RKO (cell line): ENCODE measurements at regions not wholly inside any gene's neighbourhood (a gene's known extent, or its start where the extent isn't known, plus 50 kb on each side); places are given as distances from the start of the nearest gene placed in this dataset.
"Not testable (repeated sequence)": the region's sequence is repeated elsewhere in the genome, so short reads cannot be mapped to it uniquely, and the experiment has no call there.

ENCODE experiments used
- DNase-seq: peaks from one replicate; pipeline ENCODE4 v3.0.0-alpha.2; 2016; ENCODE audit warnings: low spot score

DNA sequence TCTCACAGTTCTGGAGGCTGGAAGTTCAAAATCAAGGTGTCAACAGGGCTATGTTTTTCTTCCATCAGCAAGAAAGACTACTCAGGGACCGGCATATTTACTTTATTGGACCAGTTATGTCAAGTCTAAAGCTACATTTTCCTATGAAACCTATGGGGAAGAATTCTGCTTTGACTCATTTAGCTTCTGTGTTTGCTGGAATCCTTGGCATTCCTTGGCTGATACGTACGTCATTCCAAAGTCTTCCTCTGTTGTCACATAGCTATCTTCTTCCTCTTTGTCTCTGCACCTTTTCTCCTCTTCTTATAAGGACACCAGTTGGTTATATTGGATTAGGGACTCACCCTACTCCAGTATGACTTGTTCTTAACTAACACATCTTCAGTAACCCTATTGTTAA is 137.4 kb upstream of the FBXO11 start:
- no peak for DNase-seq

DNA sequence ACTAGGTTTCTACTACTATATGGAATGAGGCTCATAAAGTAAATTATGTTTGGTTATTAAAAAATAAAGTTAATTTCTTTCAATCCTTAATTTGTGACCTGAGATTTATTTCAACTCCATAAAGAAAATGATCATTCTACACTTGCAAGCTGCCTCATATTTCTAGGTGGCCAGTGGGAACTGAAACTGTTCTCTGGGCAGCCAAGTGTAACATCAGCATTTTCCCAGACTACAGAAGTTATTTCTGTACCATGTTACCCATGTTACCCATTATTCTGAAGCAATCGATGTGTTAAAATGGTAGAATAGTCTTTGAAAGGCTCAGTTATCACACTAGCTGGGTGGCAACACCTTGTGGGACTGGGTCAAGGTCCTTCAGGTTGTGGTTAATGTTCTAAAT is 139.3 kb upstream of the FBXO11 start:
- no peak for DNase-seq

DNA sequence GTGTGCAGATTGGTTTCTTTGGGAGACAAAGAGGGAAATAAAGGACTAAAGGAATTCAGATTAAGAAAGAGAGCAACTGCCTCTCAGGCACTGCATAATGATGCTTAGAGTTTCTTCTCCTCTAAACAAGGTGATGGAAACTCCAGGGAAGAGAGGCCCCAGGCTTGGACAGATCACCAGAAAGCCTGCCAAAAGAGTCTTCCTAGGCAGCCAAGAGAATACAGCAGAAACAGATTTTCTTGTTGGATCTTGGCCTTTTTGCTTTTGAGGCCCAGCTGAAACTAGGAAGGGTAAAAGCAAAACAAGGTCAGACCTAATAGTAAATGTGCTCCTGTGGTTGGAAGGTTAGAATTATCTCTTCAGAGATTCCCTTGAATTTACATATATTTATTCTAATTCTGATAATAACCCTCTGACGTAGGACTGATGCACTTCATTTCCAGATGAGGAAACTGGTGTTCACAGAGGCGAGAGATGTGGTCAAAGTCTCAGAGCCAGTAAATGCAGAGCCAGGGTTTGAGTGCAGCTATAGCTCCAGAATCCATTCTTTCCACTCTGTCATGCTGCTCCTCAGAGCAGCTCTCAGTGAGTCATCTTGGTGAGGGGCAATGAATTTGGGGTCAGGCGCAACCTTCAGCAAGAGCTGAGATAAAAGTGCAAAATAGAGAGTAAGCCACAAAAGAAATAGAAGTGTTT is 142.3 kb upstream of the FBXO11 start:
- DNase-seq, result no peak

- no peak for DNase-seq
These were observed 143.1 kb upstream of the FBXO11 start for GRCh38 chr2:48049371-48049770.

DNA sequence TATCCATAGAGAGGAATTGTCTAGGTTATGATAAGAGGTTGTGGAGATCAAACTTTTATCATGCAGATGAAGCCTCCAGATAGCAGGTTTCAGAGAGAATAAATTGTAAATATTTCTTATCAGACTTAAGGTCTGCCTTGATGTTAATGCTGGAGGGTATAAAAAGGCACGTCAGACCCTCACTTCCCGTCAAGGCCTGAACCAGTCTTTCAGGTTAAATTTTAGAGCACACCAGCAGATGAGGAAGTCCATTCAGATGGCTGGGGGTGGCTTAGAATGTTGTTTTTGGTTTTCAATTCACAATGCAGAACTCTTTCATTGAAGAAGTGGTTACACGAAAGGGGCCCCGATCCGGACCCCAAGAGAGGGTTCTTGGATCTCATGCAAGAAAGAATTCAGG is 144.4 kb upstream of the FBXO11 start:
- no peak for DNase-seq

- no peak for DNase-seq
These were observed 153.7 kb upstream of the FBXO11 start for GRCh38 chr2:48059975-48060374.

GRCh38 chr2:48061656-48062055 is 155.4 kb upstream of the FBXO11 start:
- DNase-seq, result not testable (repeated sequence)

- no peak for DNase-seq
These were observed 158.8 kb upstream of the FBXO11 start for GRCh38 chr2:48065096-48065495.

DNA sequence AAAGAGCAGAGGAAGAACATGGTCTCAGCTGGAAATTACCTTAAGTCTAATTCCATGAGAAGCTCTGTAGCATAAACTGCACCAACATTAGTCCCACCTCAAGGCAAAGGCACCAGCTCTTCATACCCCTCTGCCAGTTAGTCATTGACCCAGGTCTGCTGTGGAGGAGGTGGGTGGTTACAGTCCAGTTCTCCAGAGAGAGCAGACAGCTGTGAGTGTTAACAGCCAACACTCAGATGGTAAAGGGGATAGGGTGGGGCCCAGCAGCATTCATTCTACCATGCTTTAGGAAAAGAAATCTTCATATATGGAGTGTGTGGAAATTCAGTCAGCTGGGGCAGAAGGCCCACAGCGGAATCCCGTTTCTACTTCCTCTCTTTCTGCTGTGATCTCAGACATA is 159.7 kb upstream of the FBXO11 start:
- DNase-seq, result no peak

- DNase-seq, result no peak
These were observed 163.5 kb upstream of the FBXO11 start for GRCh38 chr2:48069769-48070168.

DNA sequence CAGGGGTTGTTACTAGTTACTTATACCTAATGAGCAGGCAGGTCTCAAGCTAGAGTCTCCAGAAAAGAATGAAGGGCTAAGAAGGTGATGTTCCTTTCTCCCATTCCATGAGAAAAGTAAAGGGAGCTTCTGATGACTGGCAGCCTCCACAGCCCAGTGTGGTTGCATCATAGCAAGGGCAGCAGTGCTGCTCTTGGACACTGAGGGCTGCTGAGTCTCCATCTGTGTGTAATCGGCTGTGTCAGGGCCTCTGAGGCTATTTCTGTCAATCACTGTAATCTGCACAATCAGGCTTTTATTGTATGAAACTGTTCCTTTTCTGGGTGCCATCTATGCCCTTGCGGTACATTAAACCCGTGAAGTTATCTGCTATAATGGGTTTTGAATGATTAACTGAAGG is 164.1 kb upstream of the FBXO11 start:
- peak; percentile 13 for DNase-seq

DNA sequence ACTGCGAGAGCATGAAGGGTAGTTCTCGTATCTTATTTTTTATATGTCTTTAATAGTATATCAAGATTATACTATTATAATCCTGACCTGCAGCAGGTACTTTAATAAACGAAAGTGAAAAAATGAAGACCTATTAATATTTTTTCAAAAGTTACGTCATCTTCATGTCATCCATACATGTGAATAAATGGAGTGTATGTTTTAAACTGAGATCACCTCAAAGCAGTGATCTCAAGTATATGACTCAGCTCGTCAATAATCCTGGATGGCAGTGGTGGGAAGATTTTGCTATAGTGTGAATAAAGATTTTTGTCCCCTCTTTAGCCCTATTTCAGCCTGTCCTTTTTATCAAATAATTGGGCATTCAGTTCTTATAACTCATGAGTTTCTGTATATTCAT is 166.3 kb upstream of the FBXO11 start:
- DNase-seq, result no peak

GRCh38 chr2:48075631-48076030 is 169.3 kb upstream of the FBXO11 start:
- no peak for DNase-seq

DNA sequence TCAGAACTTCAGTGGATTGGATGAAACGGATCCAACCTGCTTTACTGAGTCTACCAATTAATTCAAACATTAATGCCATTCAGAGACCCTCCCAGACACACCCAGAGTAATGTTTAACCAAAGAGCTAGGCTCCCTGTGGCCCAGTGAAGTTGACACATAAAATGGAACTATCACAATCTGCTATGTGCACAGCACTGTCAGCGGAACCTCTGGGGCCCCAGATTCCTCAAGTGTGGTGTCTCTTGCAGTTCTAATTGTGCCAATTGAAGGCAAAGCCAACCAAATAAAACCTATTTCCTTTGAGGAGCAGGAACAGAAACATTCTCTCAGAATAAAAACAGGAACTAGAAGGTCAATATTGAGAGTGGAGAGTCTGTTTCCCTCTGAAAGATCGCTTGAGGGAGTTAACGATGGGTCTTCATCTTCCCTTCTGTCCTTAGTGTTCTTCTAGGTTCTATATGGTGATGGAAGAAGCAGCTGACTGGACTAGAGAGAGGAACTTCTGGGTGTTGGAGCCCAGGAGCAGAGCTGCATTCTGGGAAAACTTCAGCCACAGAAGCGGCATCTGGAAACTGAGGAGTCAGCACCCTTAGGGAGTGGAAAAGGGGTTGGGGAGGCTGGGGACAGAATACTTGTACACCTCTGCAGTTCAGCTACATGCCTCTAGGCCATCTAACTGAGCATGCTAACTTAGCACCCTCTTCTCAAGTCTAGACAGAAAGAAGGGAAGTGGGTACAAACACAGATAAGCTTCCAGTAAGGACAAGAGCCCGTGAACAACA is 174.4 kb upstream of the FBXO11 start:
- DNase-seq, result no peak

GRCh38 chr2:48081317-48081628 is 175.0 kb upstream of the FBXO11 start:
- no peak for DNase-seq

- DNase-seq, result no peak
These were observed 179.6 kb upstream of the FBXO11 start for GRCh38 chr2:48085888-48086287.

- no peak for DNase-seq
These were observed 182.7 kb upstream of the FBXO11 start for GRCh38 chr2:48088994-48089393.

DNA sequence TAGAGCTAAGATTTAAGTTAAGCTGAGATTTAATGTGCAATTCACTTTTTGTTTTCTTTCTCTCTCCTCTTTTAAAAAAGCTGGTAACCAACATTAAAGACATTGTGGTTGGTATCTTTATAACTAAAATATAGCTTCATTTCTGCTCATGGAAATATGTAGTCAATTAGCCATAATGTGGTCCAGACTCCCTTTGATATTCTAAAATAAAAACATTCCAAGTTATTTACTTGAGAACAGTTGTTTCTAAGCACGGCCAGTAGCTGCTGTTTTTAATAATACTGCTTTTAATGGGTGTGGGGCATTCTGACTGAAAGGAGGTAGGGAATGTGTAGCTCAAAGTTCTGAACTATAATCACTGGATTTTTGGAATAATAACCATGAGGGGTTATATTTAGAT is 183.3 kb upstream of the FBXO11 start:
- no peak for DNase-seq

DNA sequence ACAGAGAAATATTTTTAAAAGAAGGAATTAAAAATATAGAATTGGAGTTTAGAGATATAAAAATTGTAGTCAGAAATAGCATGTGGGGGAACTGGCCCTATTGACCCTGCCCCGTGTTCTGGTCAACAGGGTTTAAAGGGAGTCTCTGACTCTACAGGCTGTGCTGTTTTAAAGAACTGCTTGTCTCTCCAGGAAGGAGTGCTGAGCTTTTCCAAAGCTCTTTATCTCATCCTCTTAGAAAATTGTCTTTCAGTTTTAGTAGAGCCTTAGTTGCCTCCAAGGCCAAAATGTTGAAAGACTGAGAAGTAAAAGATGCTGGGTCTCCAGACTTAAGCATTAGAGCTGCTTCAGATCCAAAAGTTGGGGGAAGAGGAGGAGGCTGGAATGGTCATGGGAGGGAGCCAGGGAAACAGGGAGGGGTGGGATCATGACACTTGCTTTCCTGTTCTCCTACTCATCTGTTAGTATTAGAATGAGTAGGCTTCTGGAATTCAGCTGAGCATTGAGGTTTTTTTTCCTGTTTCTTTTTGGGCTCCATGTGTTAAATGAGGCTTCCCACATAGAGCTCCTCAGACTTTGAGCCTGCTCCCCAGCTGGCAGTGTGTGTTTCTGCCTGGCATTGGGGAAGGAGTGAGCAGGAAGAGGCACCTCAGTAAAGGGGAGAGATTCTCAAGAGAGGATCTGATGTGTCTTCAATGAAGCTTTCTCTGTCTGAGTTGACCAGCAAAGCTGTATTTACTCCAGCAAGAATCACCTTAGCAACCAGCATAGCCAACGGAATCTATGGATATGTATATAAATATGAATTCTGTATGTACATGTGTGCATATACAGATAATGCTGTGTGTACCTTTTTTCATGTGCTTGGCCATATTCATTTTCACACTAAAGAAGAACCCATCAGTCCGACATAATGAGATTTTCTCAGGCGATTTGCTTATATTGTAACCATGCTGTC is 186.8 kb upstream of the FBXO11 start:
- no peak for DNase-seq

GRCh38 chr2:48096765-48097164 is 190.5 kb upstream of the FBXO11 start:
- not testable (repeated sequence) for DNase-seq

DNA sequence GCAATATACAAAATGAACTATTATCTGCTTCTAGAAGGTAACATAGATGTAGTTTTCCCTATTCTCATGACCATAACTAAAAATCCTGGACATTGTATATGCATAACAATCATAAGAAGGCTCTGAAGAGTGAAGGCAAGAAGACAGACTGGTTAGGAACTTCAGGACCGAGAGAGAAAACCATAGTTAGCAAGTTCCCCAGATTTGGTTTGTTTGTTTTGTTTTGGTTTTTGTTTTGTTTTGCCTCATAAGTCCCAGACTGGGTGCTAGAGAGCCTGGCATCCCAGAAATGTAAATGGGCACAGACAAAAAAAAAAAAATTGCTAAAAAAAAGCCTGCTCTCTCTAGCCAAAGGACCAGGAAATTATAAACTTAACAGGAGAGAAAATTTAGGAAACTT is 192.2 kb upstream of the FBXO11 start:
- no peak for DNase-seq

DNA sequence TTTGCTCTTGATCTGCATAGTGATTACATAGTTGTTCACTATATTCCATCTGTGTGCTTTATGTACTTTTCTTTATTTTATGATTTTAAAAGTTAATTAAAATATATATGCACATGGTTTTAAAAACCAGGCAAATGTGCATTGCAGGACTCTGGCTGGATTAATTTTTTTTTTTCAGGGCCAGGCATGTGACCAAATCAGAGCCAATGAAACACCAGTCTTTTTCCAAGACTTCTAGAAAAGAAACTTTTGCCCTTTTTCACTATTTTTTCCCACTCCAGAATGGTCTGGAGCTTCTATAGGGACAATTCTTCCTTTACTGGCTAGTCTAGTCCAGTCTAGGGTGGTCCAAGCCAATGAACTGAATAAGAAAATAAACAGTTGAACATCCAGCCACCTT is 198.1 kb upstream of the FBXO11 start:
- no peak for DNase-seq

GRCh38 chr2:48105848-48106247 is 199.6 kb upstream of the FBXO11 start:
- no peak for DNase-seq
